ENCODE measurements at regions not wholly inside any gene's neighbourhood (a gene's known extent, or its start where the extent isn't known, plus 50 kb on each side); places are given as distances from the start of the nearest gene placed in this dataset.

GRCh38 chr4:163673848-163674697 is 179.6 kb downstream of the TMA16 start:
- TF ChIP-seq RAD21 (conservative IDR thresholded peaks at IDR 0.05) (no peak), REST (IDR thresholded peaks at IDR 0.05; ENCODE audit: borderline replicate concordance) (no peak)
